Stimulated activated CD8-positive, alpha-beta memory T cell treated with anti-CD3 and anti-CD28 coated beads, Interleukin-2, amount 100 ng/mL, for 48 hours (primary cell): ENCODE measurements at regions not wholly inside any gene's neighbourhood (a gene's known extent, or its start where the extent isn't known, plus 50 kb on each side); places are given as distances from the start of the nearest gene placed in this dataset.

ENCODE experiments used
- DNase-seq, 2 donors: peaks; one replicate each; pipeline ENCODE4 v3.0.0-alpha.2; 2020; ENCODE audit warnings: low read depth in 2 of 2

GRCh38 chr10:78559661-78560340, 509.0 kb upstream of the ZMIZ1 start:
- DNase-seq, result no peak

GRCh38 chr10:78560341-78560688, 508.5 kb upstream of the ZMIZ1 start:
- no peak for DNase-seq

- no peak for DNase-seq
Measured at GRCh38 chr10:78563314-78563713, 505.5 kb upstream of the ZMIZ1 start.

DNA sequence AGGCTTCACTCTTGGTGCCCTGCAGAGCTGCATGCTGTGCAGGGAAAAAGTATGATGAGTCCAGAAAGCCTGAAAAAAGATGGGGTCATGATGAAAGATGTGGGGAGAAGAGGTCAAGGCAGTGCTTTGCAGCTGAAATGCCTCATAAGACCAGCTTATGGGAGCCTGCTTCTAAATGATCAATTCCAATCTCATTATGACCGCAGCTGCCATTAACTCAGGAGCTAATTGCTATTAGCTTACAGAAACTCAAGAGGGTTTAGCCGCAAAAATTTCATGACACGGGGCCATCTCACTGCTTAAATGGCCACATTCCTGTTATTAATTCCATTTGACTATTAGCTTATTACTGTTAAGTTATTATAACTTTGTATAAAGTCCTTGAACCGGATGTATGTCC, 502.9 kb upstream of the ZMIZ1 start:
- no peak for DNase-seq

DNA sequence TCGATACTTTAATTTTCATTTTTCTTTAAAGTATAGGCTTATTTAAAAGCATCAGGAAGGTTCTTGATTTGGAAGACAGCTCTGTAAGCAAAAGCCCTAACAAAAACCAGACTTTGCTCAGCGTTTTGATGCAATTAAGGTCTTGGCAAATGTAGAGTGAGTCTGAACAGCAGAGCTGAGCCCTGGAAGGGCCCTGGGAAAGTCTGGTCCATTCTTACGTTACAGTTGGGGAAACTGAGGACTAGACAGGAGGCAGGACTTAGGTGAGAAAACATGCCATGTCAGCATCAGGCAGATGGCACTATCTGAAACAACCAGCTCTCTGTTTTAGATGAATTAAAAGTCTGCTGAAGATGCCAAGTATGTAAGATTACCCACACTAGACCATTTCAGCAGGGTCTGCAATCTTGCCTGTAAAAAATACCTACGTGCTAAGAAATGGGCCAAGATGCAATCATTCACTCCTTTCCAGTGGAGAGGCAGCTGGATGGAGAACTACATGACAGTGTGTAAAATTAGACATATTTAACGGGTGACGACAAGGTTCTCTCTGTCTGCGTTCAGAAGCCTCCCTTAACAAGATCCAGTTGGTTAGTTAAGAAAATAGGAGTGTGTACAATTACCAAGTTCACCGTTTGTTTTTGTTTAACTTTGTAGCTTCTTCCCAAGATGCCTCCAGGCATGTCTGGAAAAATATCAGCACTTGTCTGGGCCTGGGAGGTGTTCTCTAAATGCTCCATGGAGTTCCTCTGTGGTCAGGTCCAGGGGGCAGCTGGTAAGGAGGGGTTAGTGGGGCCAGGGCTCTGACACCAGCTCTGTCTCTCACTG, 502.3 kb upstream of the ZMIZ1 start:
- no peak for DNase-seq

GRCh38 chr10:78567680-78568455, 500.9 kb upstream of the ZMIZ1 start:
- no peak for DNase-seq

DNA sequence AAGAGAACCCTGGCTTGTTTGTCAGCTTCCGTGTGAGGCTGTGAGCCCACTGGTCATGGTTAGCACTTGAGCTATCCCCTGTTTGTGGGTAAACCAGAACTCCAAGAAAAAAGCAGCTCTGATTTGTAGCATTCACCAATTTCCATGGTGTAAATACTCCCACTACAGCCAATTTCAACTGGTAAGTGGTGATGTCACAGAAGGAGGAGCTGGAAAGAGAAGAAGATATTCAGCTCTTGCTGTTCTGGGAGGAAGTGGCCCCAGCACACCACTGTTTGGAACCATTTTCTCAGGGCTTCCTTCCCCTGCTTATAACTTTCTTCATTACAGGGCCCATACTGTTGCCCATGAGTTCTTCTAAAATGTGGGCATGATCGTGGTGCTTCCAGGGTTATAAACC, 500.1 kb upstream of the ZMIZ1 start:
- no peak for DNase-seq

- no peak for DNase-seq
Measured at GRCh38 chr10:78570633-78571235, 498.0 kb upstream of the ZMIZ1 start.

DNA sequence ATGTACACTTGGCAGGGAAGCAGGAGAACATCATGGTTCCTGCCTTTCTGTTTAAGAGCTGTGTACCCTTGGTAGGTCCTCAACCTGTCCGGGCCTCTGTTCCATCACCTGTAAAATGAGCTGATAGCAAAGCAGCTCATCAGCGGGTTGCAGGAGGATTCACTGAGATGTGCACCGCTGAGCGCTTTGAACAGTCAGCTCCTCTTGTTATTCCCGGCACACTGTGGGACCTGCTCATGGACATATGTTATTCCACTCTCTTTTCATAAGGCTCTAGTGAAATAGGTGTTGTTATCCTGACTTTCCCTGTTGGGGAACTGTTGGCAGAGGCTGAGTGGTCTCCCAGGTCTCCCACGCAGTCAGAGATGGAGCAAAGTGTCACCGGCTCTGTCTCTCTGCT, 497.5 kb upstream of the ZMIZ1 start:
- no peak for DNase-seq

DNA sequence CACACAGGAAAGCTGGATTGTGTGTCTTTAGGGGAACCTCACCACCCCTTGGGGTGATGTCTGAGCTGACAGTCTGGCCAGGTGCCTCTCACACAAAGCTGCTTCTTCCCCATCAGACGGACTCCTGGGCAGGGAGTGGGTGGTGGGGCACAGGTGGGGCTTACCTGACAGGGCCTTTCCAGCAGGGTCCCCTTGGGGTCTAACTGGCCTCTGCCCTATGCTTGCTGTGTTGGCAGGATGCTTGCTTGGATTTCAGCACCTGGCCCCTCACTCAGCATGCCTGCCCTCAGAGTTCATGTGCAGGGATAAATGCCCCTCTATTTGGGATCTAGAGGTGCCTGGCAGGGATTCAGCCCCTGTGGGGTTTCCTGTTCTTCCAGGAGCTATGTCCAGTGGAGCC, 496.9 kb upstream of the ZMIZ1 start:
- no peak for DNase-seq

- no peak for DNase-seq
Measured at GRCh38 chr10:78572565-78572964, 496.2 kb upstream of the ZMIZ1 start.

DNA sequence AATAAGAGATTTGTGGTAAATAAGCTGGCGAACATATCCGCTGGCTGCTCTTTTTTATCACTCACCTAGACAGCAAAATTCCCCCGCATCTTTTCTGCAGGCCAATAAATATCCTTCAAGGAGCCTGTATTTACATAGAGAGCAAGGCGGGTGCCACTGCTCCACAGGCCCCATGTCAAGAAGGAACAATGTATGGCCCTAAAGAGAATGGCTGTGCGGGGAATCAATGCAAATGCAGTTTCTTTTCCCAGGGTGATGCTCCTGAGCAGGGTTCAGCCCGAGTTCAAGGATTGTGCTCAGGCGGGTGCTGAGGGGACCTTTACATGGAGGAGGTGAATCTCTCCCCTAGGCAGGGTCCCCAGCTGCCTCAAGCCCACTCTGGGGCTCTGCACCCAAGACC, 494.2 kb upstream of the ZMIZ1 start:
- no peak for DNase-seq

DNA sequence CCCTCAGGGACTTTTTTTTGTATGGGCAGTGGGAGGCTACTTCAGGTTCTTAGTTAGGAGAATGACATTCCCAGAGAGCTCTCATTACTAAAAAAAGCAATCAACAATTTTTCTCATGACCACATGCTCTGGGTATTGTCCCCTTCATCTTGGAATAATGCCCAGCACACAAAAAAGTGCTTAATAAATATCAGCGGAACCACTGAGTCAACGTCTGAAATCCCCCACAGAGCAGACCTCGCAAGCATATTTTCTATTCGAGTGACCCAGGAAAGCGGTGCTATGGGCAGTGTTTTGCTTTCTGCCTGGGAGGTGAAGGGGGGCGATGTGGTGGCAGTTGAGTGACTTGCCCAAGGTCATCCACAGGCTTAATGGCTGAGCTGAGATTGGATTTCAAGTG, 493.4 kb upstream of the ZMIZ1 start:
- DNase-seq, result no peak

DNA sequence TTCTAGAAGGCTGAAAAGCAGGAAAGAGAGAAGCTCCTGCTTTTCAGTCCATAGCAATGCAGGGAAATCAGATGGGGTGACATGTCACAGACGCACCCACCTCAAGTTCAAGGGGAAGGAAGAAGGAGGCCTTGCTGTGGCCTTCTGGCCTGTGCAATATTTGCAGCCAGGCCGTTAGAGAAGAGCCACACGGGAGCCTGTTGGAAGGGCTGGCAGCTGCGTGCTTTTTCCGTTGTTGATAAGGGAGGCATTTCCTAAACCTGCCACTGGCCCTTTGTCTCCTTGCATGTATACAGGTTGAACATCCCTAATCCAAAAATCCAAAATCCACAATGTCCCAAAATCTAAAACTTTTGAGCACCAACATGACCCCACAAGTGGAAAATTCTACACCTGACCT, 492.5 kb upstream of the ZMIZ1 start:
- DNase-seq, result no peak

DNA sequence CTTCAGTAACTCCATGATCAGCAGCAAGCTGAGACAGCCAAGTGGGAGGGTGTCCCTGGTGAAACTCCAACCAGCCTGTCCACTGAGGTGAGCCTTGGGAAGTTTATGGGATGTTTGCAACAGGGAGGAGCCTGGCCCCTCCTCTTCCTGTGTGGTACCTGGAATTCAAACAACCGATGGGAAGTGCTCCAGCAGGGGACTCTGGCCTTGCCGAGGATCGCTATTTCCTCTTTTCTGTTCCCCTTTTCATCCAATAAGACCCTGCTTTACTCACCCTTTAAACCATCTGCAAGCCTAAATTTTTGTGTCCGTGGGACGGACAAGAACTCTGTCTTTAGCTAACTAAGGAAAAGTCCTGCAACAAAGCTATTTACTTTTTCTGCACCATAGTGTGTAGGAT, 491.1 kb upstream of the ZMIZ1 start:
- no peak for DNase-seq

- DNase-seq, result peak; percentile 36 to 59
Measured at GRCh38 chr10:78578929-78579328, 489.8 kb upstream of the ZMIZ1 start.

DNA sequence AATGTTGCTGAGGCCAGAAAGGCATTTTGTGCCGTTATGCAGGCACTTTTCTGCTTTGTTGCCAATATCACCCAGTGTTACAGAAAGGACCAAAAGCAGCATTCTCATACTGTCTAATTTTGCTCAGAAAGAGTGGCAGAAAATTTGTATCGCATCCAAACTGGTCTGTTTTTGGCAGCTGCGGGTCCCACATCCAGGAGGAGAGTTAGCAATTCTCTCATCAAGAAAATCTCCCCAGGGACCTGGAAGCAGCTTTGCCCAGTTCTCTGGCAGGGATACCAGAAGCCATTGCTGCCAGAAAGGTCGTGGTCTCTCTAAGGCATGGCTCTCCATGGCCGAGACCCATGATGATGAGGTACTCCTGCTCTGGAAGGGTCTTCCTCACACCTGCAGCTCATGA, 489.2 kb upstream of the ZMIZ1 start:
- DNase-seq, result no peak

DNA sequence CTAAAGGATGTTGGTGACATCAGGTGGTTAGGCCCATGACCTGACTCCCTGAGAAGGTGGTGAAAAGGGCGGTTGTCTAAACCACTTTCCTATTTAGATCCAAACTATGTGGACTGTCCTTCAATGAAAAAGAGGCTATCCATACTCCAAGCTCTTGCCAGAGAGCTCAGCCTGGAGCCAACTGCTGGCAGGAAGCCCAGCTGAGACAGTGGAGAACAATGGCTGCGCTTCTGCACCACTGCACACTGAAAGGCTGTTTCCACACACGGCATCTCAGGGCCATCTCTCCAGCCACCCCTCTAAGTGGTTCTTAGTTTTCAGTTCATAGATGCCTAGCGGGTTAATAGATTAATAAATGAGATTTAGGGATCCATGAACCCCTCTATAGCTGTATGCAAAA, 488.8 kb upstream of the ZMIZ1 start:
- no peak for DNase-seq

DNA sequence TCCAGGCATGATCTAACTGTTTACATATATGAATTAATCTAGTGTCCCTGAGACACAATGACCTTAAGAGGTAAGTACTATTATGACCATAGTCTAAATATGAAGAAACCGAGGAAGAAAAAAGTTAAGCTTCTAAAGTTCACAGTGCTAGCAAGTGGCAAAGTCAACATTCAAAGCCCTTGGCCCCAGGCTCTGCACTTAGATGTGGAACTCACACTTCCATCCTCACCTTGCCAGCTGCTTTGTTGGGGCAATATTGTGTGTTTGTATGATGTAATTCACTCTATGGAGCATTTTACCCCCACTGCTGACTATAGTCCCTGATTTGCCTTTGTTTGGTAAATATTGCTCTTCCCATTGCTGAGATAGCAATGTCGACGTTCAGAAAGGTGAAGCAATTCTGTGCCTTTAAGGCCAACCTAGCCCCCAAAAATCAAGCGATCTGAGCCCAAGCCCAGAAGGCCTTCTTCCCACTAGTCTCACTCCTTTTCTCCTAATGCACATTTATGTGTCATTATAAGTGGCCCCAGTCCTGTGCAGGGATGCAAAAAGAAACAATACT, 487.6 kb upstream of the ZMIZ1 start:
- no peak for DNase-seq

- no peak for DNase-seq
Measured at GRCh38 chr10:78582540-78582939, 486.2 kb upstream of the ZMIZ1 start.

GRCh38 chr10:78584266-78584665, 484.5 kb upstream of the ZMIZ1 start:
- no peak for DNase-seq

DNA sequence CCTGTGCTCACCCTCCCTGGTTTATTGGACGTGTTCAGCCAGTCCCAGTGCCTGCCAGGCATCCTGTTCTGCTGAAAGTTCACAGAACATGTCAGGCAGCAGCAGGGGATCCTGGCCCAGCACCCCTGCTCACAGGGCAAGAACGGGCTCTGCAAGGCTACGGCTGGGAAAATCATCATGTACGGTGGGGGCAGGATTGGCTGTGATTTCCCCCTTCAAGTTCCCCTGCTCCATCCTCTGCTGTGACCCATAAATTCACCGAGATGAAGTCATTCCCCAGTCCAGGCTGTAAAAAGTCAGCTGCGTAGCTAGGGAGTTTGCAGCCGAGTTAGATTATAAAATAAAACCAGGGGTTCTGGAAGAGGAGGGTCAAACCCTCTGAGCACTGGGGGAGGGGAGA, 484.1 kb upstream of the ZMIZ1 start:
- no peak for DNase-seq
